HCT116 (cell line): ENCODE measurements at regions not wholly inside any gene's neighbourhood (a gene's known extent, or its start where the extent isn't known, plus 50 kb on each side); places are given as distances from the start of the nearest gene placed in this dataset.

Source experiments
- EZH2 ChIP-seq: fragments of 200-600 bp; sonication (generic); IDR thresholded peaks from 2 replicates; pipeline ENCODE4 v1.6.1; 2017; ENCODE audit warnings: antibody characterized with exemption, mixed run types
- EZH2phosphoT487 ChIP-seq: fragments of 200-600 bp; IDR thresholded peaks from 2 replicates; pipeline ENCODE4 v1.6.1; 2018; ENCODE audit warnings: antibody characterized with exemption, borderline replicate concordance
- POLR2AphosphoS5 ChIP-seq: IDR thresholded peaks from 2 replicates; pipeline ENCODE4 v1.6.1; 2011; ENCODE audit warnings: mild to moderate bottlenecking, low read depth, low read length, moderate library complexity
- RAD21 ChIP-seq: IDR thresholded peaks from 2 replicates; pipeline ENCODE4 v1.6.1; 2012; ENCODE audit warnings: low read depth, mild to moderate bottlenecking
- YY1 ChIP-seq: IDR thresholded peaks from 2 replicates; pipeline ENCODE4 v1.6.1; 2011; ENCODE audit warnings: low read length, low read depth, moderate library complexity, mild to moderate bottlenecking; ENCODE audit not compliant: insufficient replicate concordance; ENCODE audit errors: extremely low read depth
- ZNF274 ChIP-seq: fragments of 200-500 bp; sonication (Bioruptor generic); IDR thresholded peaks from 2 replicates; pipeline ENCODE4 v1.6.1; 2014; ENCODE audit warnings: mild to moderate bottlenecking, low read depth, low read length, inconsistent platforms
- TF ChIP-seq, protein P1 (sequence below), 3 experiments: fragments of 200-600 bp in 1 of 3; sonication (generic) in 1 of 3; IDR thresholded peaks in 2 of 3; conservative IDR thresholded peaks in 1 of 3; 2 replicates each; pipeline ENCODE4 v1.5.1; 2012 to 2017; ENCODE audit warnings: low read depth in 2 of 3, low read length in 2 of 3, antibody characterized with exemption in 1 of 3, borderline replicate concordance in 1 of 3, control low read depth in 1 of 3, mild to moderate bottlenecking in 1 of 3, mixed read lengths in 1 of 3, mixed run types in 1 of 3, moderate library complexity in 1 of 3; ENCODE audit not compliant: insufficient read depth in 1 of 3
- TF ChIP-seq, protein P2 (sequence below): IDR thresholded peaks from 2 replicates; pipeline ENCODE4 v1.6.1; 2012; ENCODE audit warnings: low read depth

DNA sequence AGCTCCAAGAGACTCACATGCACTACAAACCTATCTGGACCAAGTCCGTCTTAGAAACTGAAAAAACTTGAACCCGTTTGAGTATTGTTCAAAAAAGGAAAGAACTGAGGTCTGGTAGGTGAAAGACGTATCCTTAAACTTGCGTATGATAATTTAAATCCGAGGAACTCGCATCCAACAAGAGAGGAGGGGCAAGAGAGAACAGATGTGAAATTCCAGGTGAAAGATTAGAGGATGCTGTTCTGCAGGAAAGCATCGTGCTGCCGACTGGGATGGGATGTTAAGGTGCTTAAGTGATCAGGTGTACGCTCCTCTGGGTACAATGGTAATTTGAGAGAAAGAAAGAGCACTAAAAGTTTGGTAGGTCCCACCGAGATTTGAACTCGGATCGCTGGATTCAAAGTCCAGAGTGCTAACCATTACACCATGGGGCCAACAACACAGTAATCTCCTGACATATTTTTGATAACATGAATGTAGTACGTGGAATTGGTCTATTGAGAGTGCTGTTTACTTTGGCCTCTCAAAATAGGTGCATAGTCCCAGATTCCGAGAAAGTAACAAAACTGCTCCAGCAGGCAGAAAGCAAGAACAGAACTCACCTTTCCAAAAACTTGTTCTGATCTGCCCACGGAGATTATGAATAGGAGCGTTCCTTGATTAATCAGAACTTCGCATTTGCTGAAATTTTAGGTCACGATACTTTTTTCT lies 53.5 kb upstream of the BTN3A2 start:
- TF ChIP-seq RAD21 (no peak), YY1 (peak; percentile 28), POLR2AphosphoS5 (no peak), ZNF274 (no peak), EZH2 (no peak), EZH2phosphoT487 (no peak)
- TF ChIP-seq, protein P1, sequence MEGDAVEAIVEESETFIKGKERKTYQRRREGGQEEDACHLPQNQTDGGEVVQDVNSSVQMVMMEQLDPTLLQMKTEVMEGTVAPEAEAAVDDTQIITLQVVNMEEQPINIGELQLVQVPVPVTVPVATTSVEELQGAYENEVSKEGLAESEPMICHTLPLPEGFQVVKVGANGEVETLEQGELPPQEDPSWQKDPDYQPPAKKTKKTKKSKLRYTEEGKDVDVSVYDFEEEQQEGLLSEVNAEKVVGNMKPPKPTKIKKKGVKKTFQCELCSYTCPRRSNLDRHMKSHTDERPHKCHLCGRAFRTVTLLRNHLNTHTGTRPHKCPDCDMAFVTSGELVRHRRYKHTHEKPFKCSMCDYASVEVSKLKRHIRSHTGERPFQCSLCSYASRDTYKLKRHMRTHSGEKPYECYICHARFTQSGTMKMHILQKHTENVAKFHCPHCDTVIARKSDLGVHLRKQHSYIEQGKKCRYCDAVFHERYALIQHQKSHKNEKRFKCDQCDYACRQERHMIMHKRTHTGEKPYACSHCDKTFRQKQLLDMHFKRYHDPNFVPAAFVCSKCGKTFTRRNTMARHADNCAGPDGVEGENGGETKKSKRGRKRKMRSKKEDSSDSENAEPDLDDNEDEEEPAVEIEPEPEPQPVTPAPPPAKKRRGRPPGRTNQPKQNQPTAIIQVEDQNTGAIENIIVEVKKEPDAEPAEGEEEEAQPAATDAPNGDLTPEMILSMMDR (IDR thresholded peaks at IDR 0.05 in 2 of 3, conservative IDR thresholded peaks at IDR 0.05 in 1 of 3; ENCODE audit: borderline replicate concordance in 1 of 3, insufficient read depth in 1 of 3, low read depth in 2 of 3, low read length in 2 of 3), result no peak
- TF ChIP-seq, protein P2, sequence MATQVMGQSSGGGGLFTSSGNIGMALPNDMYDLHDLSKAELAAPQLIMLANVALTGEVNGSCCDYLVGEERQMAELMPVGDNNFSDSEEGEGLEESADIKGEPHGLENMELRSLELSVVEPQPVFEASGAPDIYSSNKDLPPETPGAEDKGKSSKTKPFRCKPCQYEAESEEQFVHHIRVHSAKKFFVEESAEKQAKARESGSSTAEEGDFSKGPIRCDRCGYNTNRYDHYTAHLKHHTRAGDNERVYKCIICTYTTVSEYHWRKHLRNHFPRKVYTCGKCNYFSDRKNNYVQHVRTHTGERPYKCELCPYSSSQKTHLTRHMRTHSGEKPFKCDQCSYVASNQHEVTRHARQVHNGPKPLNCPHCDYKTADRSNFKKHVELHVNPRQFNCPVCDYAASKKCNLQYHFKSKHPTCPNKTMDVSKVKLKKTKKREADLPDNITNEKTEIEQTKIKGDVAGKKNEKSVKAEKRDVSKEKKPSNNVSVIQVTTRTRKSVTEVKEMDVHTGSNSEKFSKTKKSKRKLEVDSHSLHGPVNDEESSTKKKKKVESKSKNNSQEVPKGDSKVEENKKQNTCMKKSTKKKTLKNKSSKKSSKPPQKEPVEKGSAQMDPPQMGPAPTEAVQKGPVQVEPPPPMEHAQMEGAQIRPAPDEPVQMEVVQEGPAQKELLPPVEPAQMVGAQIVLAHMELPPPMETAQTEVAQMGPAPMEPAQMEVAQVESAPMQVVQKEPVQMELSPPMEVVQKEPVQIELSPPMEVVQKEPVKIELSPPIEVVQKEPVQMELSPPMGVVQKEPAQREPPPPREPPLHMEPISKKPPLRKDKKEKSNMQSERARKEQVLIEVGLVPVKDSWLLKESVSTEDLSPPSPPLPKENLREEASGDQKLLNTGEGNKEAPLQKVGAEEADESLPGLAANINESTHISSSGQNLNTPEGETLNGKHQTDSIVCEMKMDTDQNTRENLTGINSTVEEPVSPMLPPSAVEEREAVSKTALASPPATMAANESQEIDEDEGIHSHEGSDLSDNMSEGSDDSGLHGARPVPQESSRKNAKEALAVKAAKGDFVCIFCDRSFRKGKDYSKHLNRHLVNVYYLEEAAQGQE, result no peak
